ENCODE measurements at regions not wholly inside any gene's neighbourhood (a gene's known extent, or its start where the extent isn't known, plus 50 kb on each side); places are given as distances from the start of the nearest gene placed in this dataset.

DNA sequence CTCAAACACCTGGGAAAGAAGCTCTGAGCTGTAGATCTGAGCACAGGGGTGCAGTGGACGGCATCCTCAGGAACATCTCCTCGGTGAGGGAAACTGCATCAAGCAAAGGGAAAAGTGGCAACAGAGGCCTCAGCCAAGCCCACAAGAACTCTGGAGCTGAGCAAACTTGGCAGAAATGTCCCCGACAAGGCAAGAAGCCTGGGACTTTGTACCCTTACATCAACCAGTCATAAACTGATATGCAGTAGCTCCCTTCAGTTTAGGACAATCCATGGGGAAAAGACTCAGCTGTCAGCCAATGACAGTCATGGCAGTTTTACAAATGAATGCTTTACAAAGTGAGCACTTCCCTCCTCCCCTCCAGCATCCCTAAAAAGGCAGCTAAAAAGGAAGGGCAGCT is 210.0 kb upstream of the DYNLRB2 start:
- intact Hi-C loops (cut with micrococcal nuclease; ENCODE audit: unreplicated experiment): no loop called here
- H3K27ac ChIP-seq (ENCODE audit: low read length): no peak overlapping the region
- no peaks in the 10 kb centered on the region for H3K9me3 ChIP-seq (ENCODE audit: control insufficient read depth, insufficient read depth, low read depth, low read length)
- ChIA-PET POLR2A (no interaction called here), CTCF (no interaction called here)
- no peaks in the 10 kb centered on the region for H3K4me1 ChIP-seq (ENCODE audit: control insufficient read depth, insufficient read depth, low read length)
- no peaks in the 10 kb centered on the region for H3K36me3 ChIP-seq (ENCODE audit: control insufficient read depth, insufficient read depth, low read length)
- ATAC-seq: no peak
- TF ChIP-seq, protein P1, sequence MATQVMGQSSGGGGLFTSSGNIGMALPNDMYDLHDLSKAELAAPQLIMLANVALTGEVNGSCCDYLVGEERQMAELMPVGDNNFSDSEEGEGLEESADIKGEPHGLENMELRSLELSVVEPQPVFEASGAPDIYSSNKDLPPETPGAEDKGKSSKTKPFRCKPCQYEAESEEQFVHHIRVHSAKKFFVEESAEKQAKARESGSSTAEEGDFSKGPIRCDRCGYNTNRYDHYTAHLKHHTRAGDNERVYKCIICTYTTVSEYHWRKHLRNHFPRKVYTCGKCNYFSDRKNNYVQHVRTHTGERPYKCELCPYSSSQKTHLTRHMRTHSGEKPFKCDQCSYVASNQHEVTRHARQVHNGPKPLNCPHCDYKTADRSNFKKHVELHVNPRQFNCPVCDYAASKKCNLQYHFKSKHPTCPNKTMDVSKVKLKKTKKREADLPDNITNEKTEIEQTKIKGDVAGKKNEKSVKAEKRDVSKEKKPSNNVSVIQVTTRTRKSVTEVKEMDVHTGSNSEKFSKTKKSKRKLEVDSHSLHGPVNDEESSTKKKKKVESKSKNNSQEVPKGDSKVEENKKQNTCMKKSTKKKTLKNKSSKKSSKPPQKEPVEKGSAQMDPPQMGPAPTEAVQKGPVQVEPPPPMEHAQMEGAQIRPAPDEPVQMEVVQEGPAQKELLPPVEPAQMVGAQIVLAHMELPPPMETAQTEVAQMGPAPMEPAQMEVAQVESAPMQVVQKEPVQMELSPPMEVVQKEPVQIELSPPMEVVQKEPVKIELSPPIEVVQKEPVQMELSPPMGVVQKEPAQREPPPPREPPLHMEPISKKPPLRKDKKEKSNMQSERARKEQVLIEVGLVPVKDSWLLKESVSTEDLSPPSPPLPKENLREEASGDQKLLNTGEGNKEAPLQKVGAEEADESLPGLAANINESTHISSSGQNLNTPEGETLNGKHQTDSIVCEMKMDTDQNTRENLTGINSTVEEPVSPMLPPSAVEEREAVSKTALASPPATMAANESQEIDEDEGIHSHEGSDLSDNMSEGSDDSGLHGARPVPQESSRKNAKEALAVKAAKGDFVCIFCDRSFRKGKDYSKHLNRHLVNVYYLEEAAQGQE (IDR thresholded peaks at IDR 0.05; ENCODE audit: insufficient read depth in 1 of 2, low read depth in 2 of 2, low read length in 1 of 2): no peak
- TF ChIP-seq TCF7L2 (IDR thresholded peaks at IDR 0.05; ENCODE audit: low read depth, low read length) (no peak), SIN3A (IDR thresholded peaks at IDR 0.05; ENCODE audit: borderline replicate concordance, insufficient read depth, low read depth, low read length) (no peak), POLR2AphosphoS5 (IDR thresholded peaks at IDR 0.05; ENCODE audit: low read depth, low read length) (no peak)
- TF ChIP-seq, protein P2, sequence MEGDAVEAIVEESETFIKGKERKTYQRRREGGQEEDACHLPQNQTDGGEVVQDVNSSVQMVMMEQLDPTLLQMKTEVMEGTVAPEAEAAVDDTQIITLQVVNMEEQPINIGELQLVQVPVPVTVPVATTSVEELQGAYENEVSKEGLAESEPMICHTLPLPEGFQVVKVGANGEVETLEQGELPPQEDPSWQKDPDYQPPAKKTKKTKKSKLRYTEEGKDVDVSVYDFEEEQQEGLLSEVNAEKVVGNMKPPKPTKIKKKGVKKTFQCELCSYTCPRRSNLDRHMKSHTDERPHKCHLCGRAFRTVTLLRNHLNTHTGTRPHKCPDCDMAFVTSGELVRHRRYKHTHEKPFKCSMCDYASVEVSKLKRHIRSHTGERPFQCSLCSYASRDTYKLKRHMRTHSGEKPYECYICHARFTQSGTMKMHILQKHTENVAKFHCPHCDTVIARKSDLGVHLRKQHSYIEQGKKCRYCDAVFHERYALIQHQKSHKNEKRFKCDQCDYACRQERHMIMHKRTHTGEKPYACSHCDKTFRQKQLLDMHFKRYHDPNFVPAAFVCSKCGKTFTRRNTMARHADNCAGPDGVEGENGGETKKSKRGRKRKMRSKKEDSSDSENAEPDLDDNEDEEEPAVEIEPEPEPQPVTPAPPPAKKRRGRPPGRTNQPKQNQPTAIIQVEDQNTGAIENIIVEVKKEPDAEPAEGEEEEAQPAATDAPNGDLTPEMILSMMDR (IDR thresholded peaks at IDR 0.05): no peak
- in situ Hi-C loops (cut with HindIII; ENCODE audit: low pct_unique_long_range_greater_than_20kb, low sequenced_read_pairs): no loop called here
- no peak overlapping the region for H3K4me3 ChIP-seq (ENCODE audit: low read depth in 2 of 2, low read length in 2 of 2)
- H3K27me3 ChIP-seq (ENCODE audit: control insufficient read depth, insufficient read depth, low read length): no peaks in the 10 kb centered on the region
- DNase-seq (ENCODE audit: low read depth, low spot score): no peak
- BruUV-seq (replicated peaks): no TSS peak

DNA sequence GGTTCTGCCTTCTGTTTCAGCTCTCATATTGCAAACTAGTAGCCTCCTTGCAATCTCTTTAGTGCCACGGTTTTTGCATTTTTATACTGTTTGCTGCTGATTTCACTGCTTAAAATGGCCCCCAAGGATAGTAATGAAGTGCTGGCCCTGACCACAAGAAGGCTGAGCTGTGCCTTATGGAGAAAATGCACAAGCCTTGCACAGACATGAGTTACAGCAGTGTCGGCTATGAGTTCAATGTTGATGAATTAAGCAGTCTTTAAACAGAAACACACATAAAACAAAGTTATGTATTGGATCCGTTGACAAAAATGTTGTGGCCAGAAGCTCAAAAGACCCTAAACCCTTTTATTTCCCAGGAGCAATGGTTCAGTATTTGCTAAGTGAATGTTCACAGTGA is 210.6 kb upstream of the DYNLRB2 start:
- intact Hi-C loops (cut with micrococcal nuclease; ENCODE audit: unreplicated experiment) (no loop called here), in situ Hi-C loops (cut with HindIII; ENCODE audit: low pct_unique_long_range_greater_than_20kb, low sequenced_read_pairs) (no loop called here)
- ChIA-PET CTCF (no interaction called here), POLR2A (no interaction called here)
- BruUV-seq (replicated peaks): no TSS peak
- Histone ChIP-seq H3K4me1 (ENCODE audit: control insufficient read depth, insufficient read depth, low read length) (no peaks in the 10 kb centered on the region), H3K27ac (ENCODE audit: low read length) (no peak overlapping the region), H3K27me3 (ENCODE audit: control insufficient read depth, insufficient read depth, low read length) (no peaks in the 10 kb centered on the region), H3K4me3 (ENCODE audit: low read depth in 2 of 2, low read length in 2 of 2) (no peak overlapping the region), H3K9me3 (ENCODE audit: control insufficient read depth, insufficient read depth, low read depth, low read length) (no peaks in the 10 kb centered on the region), H3K36me3 (ENCODE audit: control insufficient read depth, insufficient read depth, low read length) (no peaks in the 10 kb centered on the region)
- TF ChIP-seq SIN3A (IDR thresholded peaks at IDR 0.05; ENCODE audit: borderline replicate concordance, insufficient read depth, low read depth, low read length): no peak
- TF ChIP-seq, protein P2 (IDR thresholded peaks at IDR 0.05): no peak
- TF ChIP-seq POLR2AphosphoS5 (IDR thresholded peaks at IDR 0.05; ENCODE audit: low read depth, low read length): no peak
- TF ChIP-seq, protein P1 (IDR thresholded peaks at IDR 0.05; ENCODE audit: insufficient read depth in 1 of 2, low read depth in 2 of 2, low read length in 1 of 2): no peak
- TF ChIP-seq TCF7L2 (IDR thresholded peaks at IDR 0.05; ENCODE audit: low read depth, low read length): no peak
- DNase-seq (ENCODE audit: low read depth, low spot score): no peak
- ATAC-seq: no peak
